Caco-2 (cell line): ENCODE measurements at regions not wholly inside any gene's neighbourhood (a gene's known extent, or its start where the extent isn't known, plus 50 kb on each side); places are given as distances from the start of the nearest gene placed in this dataset.

Source experiments
- BruUV-seq: library from RNA; stranded (reverse); fragments of 400-500 nt; replicated peaks from 2 replicates; lab custom pipeline; 2021; lab: Mats Ljungman, UMichigan
- CTCF ChIA-PET: fragments of 300-600 bp; sonication (Branson Sonifier 250); formaldehyde crosslinking; loops from one replicate; lab custom pipeline; 2022; ENCODE audit warnings: antibody characterized with exemption; lab: Charles Lee
- POLR2A ChIA-PET: fragments of 300-600 bp; sonication (Branson Sonifier 250); formaldehyde crosslinking; loops from one replicate; lab custom pipeline; 2022; ENCODE audit warnings: antibody characterized with exemption; lab: Charles Lee
- DNase-seq, 2 experiments: peaks; one replicate each; pipeline versions ENCODE4 v3.0.0 to v3.0.0-alpha.2; 2020 to 2022
- H3K27me3 ChIP-seq: replicated peaks from 2 replicates; pipeline ENCODE4 v1.6.0; 2011; ENCODE audit warnings: low read length; ENCODE audit not compliant: control insufficient read depth, insufficient read depth
- H3K36me3 ChIP-seq: 2 replicates; pipeline ENCODE4 v1.5.1; 2011; ENCODE audit warnings: low read length; ENCODE audit not compliant: control insufficient read depth, insufficient read depth
- H3K4me1 ChIP-seq: fragments of 250-450 bp; sonication (Bioruptor Pico); 2 replicates; pipeline ENCODE4 v1.5.1; 2020; ENCODE audit warnings: mild to moderate bottlenecking
- H3K4me3 ChIP-seq: 2 replicates; pipeline ENCODE4 v1.5.1; 2011; ENCODE audit warnings: low read depth, mild to moderate bottlenecking, control low read depth, low read length
- H3K9me3 ChIP-seq: fragments of 250-450 bp; sonication (Bioruptor Pico); 2 replicates; pipeline ENCODE4 v1.5.1; 2020; ENCODE audit warnings: mild to moderate bottlenecking, moderate library complexity
- H3K27ac Mint-ChIP-seq: one replicate; pipeline ENCODE4 v1.8.0; 2022; ENCODE audit warnings: mixed read lengths; ENCODE audit not compliant: unreplicated experiment
- H3K27me3 Mint-ChIP-seq: one replicate; pipeline ENCODE4 v1.8.0; 2022; ENCODE audit warnings: mixed read lengths; ENCODE audit not compliant: insufficient read depth, unreplicated experiment
- H3K36me3 Mint-ChIP-seq: one replicate; pipeline ENCODE4 v1.8.0; 2022; ENCODE audit warnings: mild to moderate bottlenecking, mixed read lengths; ENCODE audit not compliant: insufficient read depth, unreplicated experiment
- H3K4me1 Mint-ChIP-seq: one replicate; pipeline ENCODE4 v1.8.0; 2022; ENCODE audit warnings: low read depth, mixed read lengths; ENCODE audit not compliant: unreplicated experiment
- H3K4me3 Mint-ChIP-seq: one replicate; pipeline ENCODE4 v1.8.0; 2022; ENCODE audit warnings: mild to moderate bottlenecking, moderate library complexity, mixed read lengths; ENCODE audit not compliant: unreplicated experiment
- H3K9me3 Mint-ChIP-seq: one replicate; pipeline ENCODE4 v1.8.0; 2022; ENCODE audit warnings: mixed read lengths; ENCODE audit not compliant: unreplicated experiment
- CTCF ChIP-seq, 2 experiments: fragments of 200-600 bp in 1 of 2; IDR thresholded peaks; 1 replicate in 1 of 2; 2 replicates in 1 of 2; pipeline versions ENCODE4 v1.5.1 to v1.8.0; 2011 to 2022; ENCODE audit warnings: antibody characterized with exemption in 1 of 2, control low read depth in 1 of 2, inconsistent platforms in 1 of 2, low read depth in 1 of 2, low read length in 1 of 2, mild to moderate bottlenecking in 1 of 2, moderate library complexity in 1 of 2; ENCODE audit not compliant: insufficient read depth in 1 of 2, severe bottlenecking in 1 of 2, unreplicated experiment in 1 of 2
- intact Hi-C: fragments of 100-400 bp; cut with micrococcal nuclease; formaldehyde crosslinking; loops from one replicate; pipeline ENCODE4 v1.10.0; 2022; ENCODE audit not compliant: unreplicated experiment

DNA sequence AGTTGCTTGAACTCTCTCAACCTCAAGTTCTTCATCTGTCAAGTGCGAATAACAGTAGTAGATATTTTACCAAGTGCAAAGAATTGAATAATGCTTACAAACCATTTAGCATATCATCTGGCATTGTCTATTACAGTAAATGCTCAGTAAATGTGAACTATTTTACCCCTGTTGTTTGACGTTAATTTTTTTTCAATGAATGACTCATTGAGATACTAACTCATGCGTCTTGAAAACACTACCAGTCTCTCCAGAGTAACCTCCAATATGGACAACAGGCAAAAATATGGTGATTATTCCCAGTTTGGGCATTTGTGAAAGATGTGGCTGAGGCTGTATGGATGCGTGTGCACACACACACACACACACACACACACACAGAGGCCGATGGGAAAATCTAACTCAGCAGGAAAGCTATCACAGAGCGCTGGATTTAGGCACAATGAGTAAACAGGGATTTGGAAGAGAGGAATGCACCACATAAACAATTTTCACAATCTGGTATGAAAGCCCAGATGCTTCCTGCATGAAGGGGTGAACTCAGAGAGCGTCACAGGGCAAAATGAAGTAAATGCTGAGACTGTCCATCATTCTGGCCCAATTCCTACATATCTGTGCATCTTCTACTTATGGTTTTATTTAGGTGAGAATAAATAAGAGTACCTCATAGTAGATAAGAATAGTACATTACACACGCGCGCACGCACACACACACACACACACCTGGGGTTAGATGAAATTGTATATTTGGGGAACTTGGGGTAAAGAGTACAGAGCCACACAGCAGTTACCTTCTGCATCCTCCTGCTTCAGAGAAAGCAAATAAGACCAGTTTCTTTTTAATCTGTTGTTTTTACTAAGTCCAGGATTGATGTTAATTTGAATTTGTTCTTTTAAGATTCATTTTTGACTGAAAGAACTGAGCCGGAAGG, 128.7 kb downstream of the PALM2AKAP2 start:
- H3K4me3 ChIP-seq: no peak overlapping the region
- no peak overlapping the region for H3K27ac Mint-ChIP-seq
- no TSS peak for BruUV-seq
- no peak for DNase-seq
- no peaks in the 10 kb centered on the region for H3K36me3 Mint-ChIP-seq
- no peaks in the 10 kb centered on the region for H3K4me1 Mint-ChIP-seq
- CTCF ChIA-PET: no interaction called here
- intact Hi-C loops: no loop called here
- H3K4me1 ChIP-seq: no peaks in the 10 kb centered on the region
- no peaks in the 10 kb centered on the region for H3K27me3 ChIP-seq
- H3K9me3 ChIP-seq: no peaks in the 10 kb centered on the region
- H3K9me3 Mint-ChIP-seq: no peaks in the 10 kb centered on the region
- no peak overlapping the region for H3K4me3 Mint-ChIP-seq
- H3K36me3 ChIP-seq: no peaks in the 10 kb centered on the region
- POLR2A ChIA-PET: no interaction called here
- no peaks in the 10 kb centered on the region for H3K27me3 Mint-ChIP-seq
- no peak for TF ChIP-seq CTCF (IDR thresholded peaks at IDR 0.05; ENCODE audit: insufficient read depth in 1 of 2, low read depth in 1 of 2, low read length in 1 of 2, severe bottlenecking in 1 of 2, unreplicated experiment in 1 of 2)

DNA sequence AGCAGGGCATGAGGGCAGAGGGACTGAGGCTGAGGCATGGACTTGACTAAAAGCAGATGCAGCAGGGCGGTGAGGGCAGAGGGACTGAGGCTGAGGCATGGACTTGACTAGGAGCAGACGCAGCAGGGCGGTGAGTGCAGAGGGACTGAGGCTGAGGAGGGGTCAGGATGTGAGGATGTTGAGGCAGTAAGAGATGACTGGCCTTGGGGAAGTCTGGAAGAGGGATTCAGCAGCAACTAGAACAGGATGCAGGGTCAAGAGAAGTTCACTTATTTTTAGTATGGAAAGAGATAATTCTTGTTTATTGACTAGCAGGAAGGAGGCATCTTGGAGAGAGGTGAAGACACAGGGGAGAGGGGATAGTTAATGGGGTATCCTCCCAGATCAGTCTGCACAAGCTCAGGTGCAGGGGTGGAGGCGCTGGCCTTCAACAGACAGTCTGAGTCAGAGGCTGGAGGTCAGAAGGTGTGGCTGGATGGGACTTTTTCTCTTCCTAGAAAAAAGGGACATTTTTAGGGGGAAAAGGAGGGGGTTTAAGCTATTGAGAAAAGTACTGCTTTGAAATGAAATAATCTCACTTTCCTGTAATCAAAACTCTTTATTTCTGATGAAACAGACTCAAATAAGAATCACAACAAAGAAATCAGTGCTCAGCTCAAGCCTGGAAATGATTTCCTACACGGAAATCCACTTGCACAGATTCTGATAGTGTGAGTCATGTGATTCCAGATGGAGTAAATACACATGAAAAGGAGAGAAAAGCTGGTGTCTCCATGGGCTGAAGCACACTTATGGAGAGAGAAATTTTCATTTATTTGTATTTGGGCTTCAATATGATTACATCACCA, 130.9 kb downstream of the PALM2AKAP2 start:
- POLR2A ChIA-PET: interaction anchor here (0.5 kb wide), 1 partner anchor 124 kb away, joined by 5 read pairs; no protein-coding TSS in a partner anchor

More for the DNA sequence above, 130.9 kb downstream of the PALM2AKAP2 start:
- DNase-seq: no peak
- Histone ChIP-seq H3K27me3 (no peaks in the 10 kb centered on the region), H3K4me1 (no peaks in the 10 kb centered on the region), H3K4me3 (no peak overlapping the region), H3K9me3 (no peaks in the 10 kb centered on the region), H3K36me3 (no peaks in the 10 kb centered on the region)
- TF ChIP-seq CTCF (IDR thresholded peaks at IDR 0.05; ENCODE audit: insufficient read depth in 1 of 2, low read depth in 1 of 2, low read length in 1 of 2, severe bottlenecking in 1 of 2, unreplicated experiment in 1 of 2): no peak
- no TSS peak for BruUV-seq
- Mint-ChIP-seq H3K9me3 (no peaks in the 10 kb centered on the region), H3K27me3 (no peaks in the 10 kb centered on the region), H3K4me3 (no peak overlapping the region), H3K4me1 (no peaks in the 10 kb centered on the region), H3K36me3 (no peaks in the 10 kb centered on the region), H3K27ac (no peak overlapping the region)
- CTCF ChIA-PET: no interaction called here
- intact Hi-C loops: no loop called here
